Activated T-cell treated with anti-CD3 and anti-CD28 coated beads, Interleukin-2, amount 50 U/mL, for 4 hours (primary cell): ENCODE measurements at regions not wholly inside any gene's neighbourhood (a gene's known extent, or its start where the extent isn't known, plus 50 kb on each side); places are given as distances from the start of the nearest gene placed in this dataset.

Experiments
- ATAC-seq, 2 donors: fragments of 200-7000 bp; cut with Tn5 transposase; one replicate each; pipeline ENCODE4 v1.10.0; 2021
- DNase-seq: peaks from one replicate; pipeline ENCODE4 v3.0.0-alpha.2; 2020
- H3K27me3 Mint-ChIP-seq: one replicate; pipeline ENCODE4 v1.8.0; 2021; ENCODE audit warnings: low read depth, mixed read lengths
- H3K36me3 Mint-ChIP-seq: one replicate; pipeline ENCODE4 v1.8.0; 2022; ENCODE audit warnings: mixed read lengths; ENCODE audit not compliant: insufficient read depth
- H3K4me1 Mint-ChIP-seq: one replicate; pipeline ENCODE4 v1.8.0; 2021; ENCODE audit warnings: low read depth, mixed read lengths
- H3K4me3 Mint-ChIP-seq: one replicate; pipeline ENCODE4 v1.8.0; 2021; ENCODE audit warnings: mild to moderate bottlenecking, moderate library complexity, mixed read lengths
- H3K9me3 Mint-ChIP-seq: one replicate; pipeline ENCODE4 v1.8.0; 2021; ENCODE audit warnings: mixed read lengths

DNA sequence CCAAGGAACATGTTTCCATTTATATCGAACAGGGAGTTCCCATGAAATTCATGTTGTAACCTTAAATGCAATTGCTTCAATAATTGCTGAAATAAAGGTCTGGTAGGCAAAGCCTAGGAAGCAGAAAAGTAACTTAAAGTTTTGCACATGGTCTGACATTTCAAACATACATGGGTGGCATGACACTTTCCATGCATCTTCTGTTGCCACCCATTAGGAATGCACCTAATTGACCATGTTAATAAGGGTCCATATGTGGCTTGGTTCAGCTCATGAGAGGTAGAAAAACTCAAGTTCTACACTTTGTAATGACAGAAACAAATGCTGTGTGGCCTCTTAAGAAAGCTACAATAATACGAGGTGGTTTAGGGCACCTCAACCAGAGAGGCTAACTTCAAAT, 72.0 kb upstream of the GORAB start:
- no peak overlapping the region for H3K4me3 Mint-ChIP-seq
- no peak for DNase-seq
- ATAC-seq = no peak
- H3K27me3 Mint-ChIP-seq = peaks cover 25% of the 10 kb centered on the region
- peaks cover 6% of the 10 kb centered on the region for H3K9me3 Mint-ChIP-seq
- no peaks in the 10 kb centered on the region for H3K36me3 Mint-ChIP-seq
- H3K4me1 Mint-ChIP-seq = no peaks in the 10 kb centered on the region

DNA sequence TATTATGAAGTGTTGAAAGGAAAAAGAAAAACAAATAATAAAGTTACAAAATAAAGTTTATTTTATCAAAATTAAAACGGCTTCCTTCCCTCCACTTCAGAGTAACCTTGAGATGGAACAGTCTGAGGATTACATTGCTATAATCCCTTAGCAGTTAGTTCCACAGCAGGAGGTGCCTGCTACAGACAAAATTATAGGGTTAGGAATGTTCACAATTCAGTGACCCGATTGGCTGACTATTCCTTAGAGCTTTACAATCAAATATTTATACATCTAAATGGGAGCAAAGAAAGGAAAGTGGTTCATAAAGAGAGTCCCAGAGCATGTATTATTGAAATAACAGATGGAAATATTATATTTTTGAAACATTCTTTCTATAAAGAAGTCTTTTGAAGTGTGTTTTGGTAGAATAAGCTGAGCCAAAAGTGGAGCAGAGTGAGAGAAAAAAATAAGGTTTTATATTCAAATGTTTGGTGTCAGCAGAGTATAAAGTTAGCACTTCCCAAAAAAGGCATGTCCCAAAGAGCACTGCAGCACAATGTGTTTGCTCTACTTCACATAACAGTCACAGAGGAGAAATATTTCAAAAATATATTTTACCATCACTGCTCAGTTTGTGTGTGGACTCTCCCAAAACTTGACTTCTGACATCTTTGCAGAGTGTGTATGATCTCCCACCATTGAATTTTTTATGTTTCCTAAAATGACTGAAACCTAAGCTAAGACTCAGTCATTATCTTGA, 71.4 kb upstream of the GORAB start:
- Mint-ChIP-seq H3K4me1 (no peaks in the 10 kb centered on the region), H3K9me3 (peaks cover 5% of the 10 kb centered on the region)

DNA sequence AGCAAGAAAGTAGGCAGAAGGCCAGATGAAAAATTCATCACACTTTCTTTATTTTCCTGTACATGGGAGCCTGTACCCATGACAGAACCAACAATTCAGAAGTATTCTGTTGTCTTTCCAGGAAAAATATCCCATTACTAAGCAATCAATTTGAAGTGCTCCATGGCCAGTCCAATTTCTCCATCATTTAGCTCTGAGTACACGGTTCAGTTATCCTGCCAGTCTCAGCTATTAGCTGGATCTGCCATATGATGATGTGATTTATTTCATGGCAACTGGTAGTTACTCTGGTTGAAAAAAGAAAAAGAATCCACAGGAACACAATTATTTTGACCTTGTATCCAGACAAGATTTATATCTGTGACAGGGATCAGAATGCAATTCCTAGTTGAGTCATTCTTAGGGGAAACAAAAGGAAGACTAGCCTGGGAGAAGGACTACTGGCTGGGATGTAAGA, 70.6 kb upstream of the GORAB start:
- DNase-seq = no peak
- no peak overlapping the region for H3K4me3 Mint-ChIP-seq

More for the DNA sequence above, 71.4 kb upstream of the GORAB start:
- no peak for ATAC-seq
- peaks cover 25% of the 10 kb centered on the region for H3K27me3 Mint-ChIP-seq
- H3K36me3 Mint-ChIP-seq = no peaks in the 10 kb centered on the region
- DNase-seq = no peak
- no peak overlapping the region for H3K4me3 Mint-ChIP-seq

DNA sequence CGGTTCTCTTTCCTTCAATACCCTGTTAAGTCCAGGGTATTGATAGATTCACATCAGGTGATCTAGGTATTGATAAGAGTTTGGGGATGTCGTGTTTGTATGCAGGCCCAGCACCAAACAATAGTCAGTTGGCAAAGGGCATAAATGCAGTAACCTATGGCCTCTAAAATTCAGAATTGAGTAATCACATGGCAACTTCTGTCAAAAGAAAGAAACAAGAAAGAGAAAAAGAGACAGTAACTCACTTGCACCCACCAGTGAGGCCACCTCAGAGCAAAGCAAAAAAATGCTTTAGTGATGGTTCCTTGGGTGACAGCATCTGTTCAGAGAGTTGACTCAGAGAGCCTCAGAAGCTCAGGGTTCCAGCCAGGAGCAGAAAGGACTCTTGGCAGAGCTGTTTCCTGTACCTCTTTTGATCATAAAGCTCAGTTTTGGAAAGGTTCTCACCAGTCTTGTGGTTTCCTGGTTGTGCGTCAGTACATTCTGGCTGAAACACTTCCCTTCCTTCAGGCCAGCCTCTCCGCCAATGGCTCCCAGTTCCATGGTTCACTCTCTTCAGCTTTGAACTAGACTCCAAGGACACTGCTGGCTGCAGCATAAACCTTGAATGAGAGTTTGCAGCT, 70.1 kb upstream of the GORAB start:
- no peaks in the 10 kb centered on the region for H3K4me1 Mint-ChIP-seq
- DNase-seq (no peak), ATAC-seq (no peak)
- H3K36me3 Mint-ChIP-seq = no peaks in the 10 kb centered on the region
- H3K4me3 Mint-ChIP-seq = no peak overlapping the region
- peaks cover 20% of the 10 kb centered on the region for H3K27me3 Mint-ChIP-seq
- peaks cover 5% of the 10 kb centered on the region for H3K9me3 Mint-ChIP-seq

More for the DNA sequence above, 70.6 kb upstream of the GORAB start:
- no peaks in the 10 kb centered on the region for H3K4me1 Mint-ChIP-seq
- H3K27me3 Mint-ChIP-seq = peaks cover 24% of the 10 kb centered on the region
- peaks cover 5% of the 10 kb centered on the region for H3K9me3 Mint-ChIP-seq
- no peak for ATAC-seq
- no peaks in the 10 kb centered on the region for H3K36me3 Mint-ChIP-seq

DNA sequence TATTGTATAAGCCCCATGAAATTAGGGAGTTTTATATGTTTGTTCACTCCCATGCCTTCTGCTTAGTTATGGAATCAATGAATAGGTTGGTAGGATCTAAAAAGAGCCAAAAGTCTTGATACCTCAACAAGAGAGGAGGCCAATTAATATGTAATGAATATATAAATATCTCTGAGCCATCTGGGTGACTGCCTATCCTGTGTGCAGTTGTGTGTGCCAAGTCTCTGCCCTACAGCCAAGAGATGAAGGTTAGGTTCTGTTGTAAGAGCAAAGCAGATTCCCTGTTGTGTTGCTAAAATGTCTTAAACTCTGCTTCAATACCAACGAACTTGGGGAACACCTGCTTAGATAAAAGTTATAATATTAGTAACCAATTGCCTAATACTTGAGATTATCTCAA, 61.8 kb upstream of the GORAB start:
- no peak overlapping the region for H3K4me3 Mint-ChIP-seq
- DNase-seq (no peak), ATAC-seq (no peak)
- H3K9me3 Mint-ChIP-seq = no peaks in the 10 kb centered on the region
- H3K27me3 Mint-ChIP-seq = no peaks in the 10 kb centered on the region
- H3K36me3 Mint-ChIP-seq = no peaks in the 10 kb centered on the region
- no peaks in the 10 kb centered on the region for H3K4me1 Mint-ChIP-seq

DNA sequence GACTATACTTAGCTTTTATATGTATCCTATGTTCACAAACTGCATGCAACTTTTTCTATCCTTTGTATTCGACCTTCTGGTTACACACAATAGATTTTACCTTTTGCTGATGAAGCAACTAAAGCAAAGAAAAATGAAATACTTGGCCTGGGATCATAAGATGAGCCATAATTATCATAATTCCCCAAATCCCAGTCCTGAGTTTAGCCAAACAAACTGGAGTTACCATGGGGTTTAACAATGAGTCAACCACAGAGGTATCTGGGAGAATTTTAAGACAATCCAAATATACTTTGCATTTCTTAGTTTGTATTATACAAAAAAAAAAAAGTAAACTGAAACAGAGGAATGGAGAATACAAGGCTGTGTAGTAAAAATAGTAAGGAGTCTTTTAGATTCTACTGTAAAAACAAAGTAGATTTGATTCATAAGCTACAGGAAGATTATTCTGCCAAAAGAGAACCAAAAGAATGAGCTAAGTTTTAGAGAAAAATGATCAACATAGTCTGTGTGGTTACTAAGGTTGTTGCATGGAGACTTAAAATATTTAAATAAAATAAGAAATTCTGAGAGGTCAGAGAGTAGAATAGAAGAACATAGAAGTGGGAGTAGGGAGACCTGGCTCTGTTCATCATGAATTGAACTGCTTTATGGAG, 60.4 kb upstream of the GORAB start:
- no peaks in the 10 kb centered on the region for H3K36me3 Mint-ChIP-seq
- no peaks in the 10 kb centered on the region for H3K9me3 Mint-ChIP-seq
- H3K4me1 Mint-ChIP-seq = no peaks in the 10 kb centered on the region
- no peaks in the 10 kb centered on the region for H3K27me3 Mint-ChIP-seq
- DNase-seq (no peak), ATAC-seq (no peak)
- no peak overlapping the region for H3K4me3 Mint-ChIP-seq

DNA sequence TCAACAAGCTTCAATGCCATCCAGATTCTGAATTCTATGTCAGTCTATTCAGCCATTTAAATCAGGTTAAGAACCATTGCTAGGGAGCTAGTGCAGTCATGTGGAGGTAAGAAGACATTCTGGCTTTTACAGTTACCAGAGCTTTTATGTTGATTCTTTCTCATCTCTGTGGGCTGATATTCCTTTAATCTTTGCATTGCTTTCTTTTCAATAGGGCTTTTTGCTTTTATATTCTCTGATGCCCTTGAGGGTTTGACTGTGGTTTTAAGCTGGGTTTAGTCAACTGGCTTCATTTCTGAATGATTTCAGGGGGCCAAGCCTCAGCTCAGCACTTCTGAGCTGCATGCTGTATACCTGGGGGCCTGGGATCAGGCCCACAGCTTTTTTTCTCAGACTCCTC, 51.0 kb upstream of the GORAB start:
- no peaks in the 10 kb centered on the region for H3K9me3 Mint-ChIP-seq
- ATAC-seq = no peak
- H3K27me3 Mint-ChIP-seq = peaks cover 12% of the 10 kb centered on the region
- no peaks in the 10 kb centered on the region for H3K4me1 Mint-ChIP-seq
- no peaks in the 10 kb centered on the region for H3K36me3 Mint-ChIP-seq
- DNase-seq = no peak
- H3K4me3 Mint-ChIP-seq = no peak overlapping the region
